HK-2 (cell line): ENCODE measurements at regions not wholly inside any gene's neighbourhood (a gene's known extent, or its start where the extent isn't known, plus 50 kb on each side); places are given as distances from the start of the nearest gene placed in this dataset.

Source experiments
- DNase-seq: peaks from one replicate; pipeline ENCODE4 v3.0.0-alpha.2; 2018; ENCODE audit not compliant: unreplicated experiment

DNA sequence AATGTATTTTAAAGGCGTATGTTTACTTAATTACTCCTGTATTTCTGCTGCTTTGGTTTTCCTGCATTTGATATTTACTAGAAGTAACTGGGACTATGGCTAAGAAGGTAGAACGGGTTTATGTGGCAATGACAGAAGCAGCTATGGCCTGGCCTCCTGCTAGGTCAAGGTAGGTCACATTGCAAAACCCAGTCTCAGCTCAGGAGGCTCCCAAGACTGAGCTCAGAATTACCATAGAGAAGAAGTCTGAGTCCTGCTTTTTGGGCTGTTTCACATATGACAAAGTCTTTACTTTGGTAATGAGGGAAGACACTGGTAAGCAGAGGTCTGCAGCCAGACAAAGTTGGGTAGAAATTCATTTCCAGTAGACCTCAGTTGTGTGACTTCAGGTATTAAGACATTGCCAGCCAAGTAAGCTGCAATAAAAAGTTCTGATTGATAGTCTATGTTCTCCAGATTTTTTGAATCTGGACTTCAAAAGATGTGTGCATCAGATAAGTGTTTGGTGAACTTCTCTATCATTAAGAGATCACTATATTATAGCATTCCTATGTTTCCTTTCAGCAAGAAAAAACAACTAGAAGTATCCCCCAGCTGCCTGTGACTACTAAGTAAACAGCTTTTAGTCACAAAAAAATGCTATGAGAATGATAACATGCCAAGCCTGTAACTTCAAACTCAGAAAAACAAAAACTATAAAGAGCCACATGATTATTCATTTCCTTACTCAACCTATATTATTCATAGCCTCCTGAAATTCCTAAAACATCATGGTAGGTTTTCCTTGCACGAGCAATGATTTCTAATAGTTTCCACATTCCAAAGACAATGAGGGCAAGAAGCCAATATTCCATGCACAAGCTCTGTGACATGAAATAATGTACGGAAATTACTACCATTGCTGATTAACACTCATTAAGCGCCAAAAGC lies 312.3 kb downstream of the HAO1 start:
- no peak for DNase-seq

DNA sequence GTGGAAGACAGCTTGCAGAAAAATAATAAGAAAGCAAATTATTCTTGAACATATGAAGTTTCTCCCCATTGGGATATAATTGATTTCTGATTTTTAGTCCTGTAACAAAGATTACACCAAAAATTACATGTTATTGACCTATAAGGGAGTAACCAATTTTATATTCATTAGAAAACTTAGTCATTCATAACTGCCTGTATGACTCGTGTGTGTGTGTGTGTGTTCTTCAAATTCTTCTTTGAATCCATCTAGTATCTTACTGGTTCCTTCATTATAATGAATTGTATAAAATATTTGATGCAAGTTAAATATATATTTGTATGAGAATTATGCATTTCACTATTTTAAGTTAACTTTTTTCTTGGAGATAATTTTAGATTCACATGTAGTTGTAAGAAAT lies 310.4 kb downstream of the HAO1 start:
- DNase-seq, result no peak

DNA sequence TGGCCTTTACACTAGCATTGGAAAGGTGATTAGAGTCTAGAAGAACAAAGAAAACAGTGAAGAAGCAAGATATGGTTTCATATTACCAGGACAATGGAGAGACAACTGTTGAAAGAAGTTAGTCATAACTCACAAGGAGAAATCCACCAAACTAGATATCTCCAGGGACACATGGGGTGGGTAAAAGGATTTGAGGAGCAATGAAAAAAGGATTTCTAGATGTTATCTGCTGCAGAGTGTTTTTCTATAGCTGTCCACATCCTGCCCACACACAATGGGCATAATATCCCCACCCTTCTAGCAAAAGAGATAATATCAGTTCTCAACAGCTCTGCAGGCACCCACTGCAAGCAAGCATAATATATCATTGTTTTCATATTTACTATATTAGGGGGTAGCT lies 303.1 kb downstream of the HAO1 start:
- no peak for DNase-seq

DNA sequence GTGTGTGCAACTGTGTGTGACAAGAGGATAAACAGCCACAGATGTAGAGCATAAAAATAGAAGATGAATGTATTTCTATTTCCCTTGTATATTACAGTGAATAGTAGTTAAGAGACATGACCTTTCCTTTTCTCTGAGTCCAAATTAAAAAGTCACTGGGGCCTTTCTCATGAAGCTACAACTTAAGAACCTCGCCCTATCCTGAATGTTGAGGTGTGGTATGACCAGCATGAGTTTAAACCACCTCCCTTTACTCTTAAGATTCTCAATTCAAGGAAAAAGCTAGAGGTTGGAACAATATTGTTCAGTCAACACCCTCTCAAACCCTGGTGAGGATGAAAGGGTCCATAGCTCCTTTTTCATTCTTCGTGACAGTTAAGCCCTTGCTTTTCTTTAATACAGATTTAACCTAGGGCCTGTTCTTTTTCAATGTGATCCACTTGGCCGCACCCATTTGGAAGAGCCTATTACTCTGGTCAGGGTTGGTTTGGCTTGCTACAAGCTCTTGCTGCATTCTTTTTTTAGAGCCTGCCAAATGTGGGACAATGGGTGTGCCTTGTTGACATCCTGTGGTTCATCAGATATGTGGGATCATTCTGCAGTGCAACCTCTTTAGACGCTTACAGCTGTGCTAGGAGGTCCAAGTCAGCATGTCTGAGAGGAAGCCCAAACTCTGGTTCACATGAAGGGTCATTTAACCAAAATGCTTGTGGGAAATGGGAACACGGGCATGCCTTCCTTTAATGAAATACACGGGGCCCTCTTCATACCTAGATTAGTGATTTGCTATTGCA lies 290.0 kb downstream of the HAO1 start:
- DNase-seq, result no peak

DNA sequence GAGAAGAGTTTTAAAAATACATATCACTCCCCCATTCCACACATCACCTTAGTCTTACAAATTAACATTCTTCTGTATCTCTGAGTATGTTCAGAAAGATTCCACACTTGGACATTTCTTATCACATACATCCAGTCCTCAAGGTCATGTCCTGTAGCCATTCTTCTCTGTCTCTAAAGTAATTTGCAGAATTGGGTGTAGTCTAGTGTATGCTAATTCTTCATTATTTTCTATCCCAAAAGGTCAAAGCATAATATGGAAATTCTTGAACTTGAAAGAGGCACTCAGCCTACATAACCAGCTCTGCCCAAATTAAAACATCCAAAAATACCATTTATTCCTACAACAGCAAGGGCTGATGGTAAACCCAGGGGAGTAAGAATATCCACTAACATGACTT lies 286.0 kb downstream of the HAO1 start:
- no peak for DNase-seq

DNA sequence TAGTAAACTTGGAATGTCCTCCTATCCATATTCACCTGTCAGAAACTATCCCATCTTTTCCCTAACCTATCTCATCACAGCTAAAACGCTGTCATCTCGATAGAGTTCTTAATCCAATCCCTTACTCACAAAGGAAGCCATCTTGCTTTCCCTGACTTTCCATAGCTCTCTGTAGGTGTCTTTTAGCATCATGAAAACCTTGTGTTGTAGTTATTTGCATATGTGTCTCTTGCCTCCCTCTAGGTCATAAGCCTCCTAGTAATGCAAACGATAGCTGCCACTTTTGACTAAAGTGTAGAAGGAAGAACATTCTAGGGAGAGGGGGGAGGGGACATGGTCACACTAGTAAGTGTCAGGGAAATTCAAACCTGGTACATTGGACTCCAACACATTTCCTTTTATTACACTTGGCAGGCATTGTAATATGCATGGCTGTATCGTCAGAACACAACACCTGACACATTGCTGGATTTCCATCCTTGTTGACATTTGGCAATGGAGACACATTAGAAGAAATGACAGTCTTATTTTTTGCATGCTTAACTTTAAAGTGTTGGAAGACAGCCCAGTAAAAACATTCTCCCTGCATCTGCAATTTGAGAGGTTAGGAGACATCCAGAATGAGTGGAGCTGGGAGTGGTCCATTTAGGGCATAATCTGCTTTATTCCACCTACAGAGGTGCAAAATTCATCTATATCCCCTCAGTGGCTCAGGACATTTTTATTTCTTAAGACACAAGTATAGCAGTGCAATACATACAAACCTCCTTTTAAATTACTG lies 283.4 kb downstream of the HAO1 start:
- DNase-seq, result no peak

DNA sequence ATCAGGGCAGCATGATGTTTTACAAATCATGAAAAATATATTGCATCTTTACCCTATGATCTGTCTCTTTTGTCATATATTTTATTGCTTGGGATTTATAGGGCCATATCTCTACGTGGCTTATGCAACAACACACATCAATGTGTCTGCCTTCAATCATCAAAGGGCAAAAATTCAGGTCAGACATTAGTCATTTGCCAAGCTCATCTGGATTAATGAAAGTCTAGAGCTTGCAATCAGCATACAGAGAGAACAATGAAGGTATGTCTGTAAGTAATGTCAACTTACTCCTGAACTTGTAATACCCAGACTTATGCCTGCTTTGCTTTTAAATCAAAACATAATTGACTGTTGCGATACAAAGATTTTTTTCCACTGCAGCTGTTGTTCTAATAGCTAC lies 282.7 kb downstream of the HAO1 start:
- DNase-seq, result no peak

DNA sequence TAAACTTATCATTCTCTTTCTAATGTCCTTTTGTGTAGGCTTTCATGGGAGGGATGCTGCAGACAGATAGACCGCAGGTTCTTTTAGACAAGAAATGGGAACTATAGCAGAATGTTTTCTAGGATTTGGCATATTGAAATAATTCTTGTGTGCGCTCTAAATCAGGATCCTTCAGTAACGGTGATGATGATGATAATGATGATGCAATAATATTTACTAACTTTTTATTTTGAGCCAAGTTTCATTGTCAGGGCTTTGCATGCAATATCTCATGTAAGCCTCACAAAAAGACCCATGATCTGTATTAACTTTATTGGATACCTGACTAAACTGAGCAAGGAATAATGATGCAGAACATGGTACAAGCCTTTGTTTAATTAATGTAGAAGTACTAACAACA lies 280.1 kb downstream of the HAO1 start:
- no peak for DNase-seq

DNA sequence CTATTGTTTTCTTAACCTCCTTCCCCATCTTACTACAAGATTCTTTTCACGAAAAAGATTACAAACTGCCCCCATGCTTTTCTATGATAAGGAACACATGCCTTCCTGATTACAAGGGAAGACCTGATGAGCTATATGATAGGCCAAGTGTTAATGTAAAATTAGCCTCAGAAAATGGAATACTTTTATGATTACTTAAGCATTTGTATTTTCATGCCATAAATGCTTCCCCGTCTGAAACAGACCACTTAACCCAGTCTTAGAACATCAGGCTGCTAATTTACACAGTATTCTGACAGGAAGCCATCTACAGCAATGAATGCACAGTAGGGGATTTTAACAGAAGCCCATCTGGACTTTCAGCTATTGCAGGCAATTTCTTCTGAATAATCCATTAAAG lies 274.9 kb downstream of the HAO1 start:
- DNase-seq, result no peak

DNA sequence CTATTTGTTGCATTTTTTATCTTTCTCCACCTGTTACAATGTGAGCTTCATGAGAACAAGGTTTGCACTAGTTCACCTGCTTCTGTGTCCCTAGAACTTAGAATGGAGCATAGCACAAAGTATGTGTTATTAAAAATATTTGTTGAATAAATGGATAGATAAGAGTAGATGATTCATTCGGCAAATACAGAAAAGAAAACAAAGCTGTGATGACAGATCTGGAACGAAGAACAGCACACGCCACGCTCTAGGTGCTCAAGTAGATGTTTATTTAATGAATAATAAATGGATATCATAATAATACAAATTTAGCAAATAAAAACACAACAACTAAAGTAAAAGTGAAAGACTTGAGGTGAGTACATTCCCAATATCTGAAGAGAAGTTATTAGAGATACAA lies 273.1 kb downstream of the HAO1 start:
- DNase-seq, result no peak

DNA sequence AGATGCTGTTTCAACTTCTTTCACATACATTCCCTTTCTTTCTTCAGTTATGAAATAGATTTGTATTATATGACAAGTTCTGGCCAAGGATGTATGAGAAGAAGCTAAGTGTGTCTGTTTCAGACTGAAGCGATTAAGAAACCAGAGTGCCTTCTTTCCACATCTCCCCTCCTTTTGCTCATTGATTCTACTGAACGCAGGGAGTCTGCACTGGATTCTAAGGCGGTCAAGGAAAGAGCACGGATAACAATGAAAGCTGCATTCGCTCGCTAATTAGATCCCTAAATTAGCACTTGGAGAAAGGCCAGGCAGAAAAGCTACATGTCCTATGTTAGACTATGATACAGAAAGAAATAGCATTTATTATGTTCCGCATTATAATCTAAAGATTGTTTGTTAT lies 267.7 kb downstream of the HAO1 start:
- no peak for DNase-seq

DNA sequence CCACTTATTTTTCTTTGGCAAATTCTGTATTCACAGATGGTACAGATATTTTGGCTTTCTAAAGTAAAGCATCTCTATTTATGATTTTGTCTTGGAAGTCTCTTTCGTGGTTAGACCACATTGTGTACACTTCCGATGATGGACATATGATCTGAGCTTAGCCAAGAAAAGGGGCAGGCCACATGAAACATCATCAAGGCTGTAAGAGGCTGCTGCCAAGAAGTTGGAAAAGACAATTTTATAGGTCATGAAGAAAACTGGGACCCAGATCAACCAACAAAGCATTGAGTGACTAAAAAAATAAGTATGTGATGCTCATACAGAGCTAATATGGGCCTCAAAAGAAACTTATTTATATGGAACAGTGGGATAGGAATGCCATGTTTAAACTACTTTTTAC lies 266.4 kb downstream of the HAO1 start:
- no peak for DNase-seq

DNA sequence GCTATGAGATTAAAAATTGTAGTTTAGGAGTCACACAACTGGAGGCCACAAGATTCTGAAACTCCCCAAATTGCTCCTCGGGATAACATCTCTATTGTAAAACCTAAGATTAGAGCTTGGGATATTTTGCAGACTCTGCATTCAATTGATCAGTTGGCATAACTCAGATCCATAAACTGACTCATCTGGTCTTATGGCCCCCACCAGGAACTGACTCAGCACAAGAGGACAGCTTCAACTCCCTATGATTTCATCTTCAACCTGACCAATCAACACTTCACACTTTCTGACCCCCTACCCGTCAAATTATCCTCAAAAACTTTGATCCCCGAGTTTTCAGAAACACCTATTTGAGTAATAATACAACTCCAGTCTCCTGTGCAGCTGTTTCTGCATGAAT lies 257.3 kb downstream of the HAO1 start:
- no peak for DNase-seq

DNA sequence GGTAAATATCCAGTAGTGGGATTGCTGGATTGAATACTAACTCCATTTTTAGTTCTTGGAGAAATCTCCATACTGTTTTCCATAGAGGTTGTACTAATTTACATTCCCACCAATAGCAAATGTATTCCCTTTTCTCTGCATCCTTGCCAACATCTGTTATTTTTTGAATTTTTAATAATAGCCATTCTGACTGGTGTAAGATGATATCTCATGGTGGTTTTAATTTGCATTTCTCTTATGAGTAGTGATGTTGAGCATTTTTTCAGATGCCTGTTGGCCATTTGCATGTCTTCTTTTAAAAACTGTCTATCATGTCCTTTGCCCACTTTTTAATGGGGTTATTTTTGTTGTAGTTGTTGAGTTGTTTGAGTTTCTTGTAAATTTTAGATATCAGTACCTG lies 253.2 kb downstream of the HAO1 start:
- no peak for DNase-seq

DNA sequence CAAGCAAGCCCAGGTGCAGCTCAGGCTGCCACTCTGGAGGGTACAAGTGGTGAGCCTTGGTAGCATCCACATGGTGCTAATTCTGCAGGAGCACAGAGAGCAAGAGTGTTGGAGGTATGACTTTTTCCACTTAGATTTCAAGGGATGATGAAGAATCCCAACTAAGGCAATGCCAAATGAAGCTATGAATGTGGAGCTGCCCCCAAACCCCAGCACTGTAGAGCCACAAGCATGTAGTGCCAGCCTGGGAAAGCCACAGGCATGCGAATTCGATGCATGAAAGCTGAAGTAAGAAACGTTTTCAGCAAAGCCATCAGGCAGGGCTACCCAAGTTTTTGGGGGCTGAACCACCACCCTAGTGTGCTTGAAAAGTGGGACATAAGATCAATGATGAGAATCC lies 251.1 kb downstream of the HAO1 start:
- no peak for DNase-seq

DNA sequence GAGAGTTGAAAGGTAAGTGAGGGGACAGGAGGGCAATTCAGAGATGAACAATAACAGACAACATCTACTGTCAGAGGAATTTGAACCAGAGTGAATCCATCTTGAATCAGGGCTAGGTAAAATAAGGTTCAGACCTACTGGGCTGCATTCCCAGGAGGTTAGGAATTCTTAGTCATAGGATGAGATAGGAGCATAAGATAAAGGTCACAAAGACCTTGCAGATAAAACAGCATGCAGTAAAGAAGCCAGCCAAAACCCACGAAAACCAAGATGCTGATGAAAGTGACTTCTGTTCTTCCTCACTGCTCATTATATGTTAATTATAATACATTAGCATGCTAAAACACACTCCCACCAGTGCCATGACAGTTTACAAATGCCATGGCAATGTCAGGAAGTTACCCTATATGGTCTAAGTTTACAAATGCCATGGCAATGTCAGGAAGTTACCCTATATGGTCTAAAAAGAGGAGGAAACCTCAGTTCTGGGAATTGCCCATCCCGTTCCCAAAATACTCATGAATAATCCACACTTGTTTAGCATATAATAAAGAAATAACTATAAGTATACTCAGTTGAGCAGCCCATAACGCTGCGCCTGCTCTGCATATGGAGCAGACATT lies 248.5 kb downstream of the HAO1 start:
- DNase-seq, result no peak

DNA sequence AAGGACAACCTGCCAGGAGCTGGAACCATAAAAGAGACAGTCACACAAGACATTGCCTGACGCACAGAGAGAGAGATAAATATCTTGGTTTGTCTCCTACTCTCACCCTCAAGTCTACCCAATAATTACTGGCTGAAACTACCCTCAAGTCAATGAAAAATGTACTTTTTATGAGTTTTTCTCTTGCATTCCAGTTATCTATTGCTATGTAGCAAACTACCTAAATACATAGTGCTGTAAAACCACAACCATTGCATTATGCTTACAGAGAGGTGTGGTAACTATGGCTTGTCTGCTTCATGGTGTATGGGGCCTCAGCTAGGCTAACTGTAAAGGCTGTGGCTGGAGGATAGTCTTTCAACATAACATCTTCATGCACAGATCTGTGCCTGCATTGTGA lies 247.8 kb downstream of the HAO1 start:
- no peak for DNase-seq

DNA sequence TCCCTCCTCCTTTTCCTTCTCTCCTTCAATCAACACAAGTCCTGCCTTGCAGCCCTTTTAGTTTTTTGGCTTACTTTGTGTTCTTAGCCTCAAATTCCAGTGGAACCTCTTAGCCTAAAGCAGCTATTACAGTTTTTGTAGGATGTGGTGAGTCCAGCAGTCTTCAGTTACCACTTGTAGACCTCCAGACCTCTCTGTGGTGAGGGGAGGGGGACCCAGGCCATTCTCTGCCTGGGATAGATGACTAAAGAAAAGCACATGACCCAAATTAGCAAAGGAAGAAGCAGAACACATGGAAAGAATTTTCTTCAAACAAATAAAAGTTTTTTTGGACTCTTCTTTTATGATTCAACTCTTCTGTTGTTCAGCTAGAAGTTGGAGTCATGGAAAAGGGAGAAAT lies 246.5 kb downstream of the HAO1 start:
- no peak for DNase-seq

DNA sequence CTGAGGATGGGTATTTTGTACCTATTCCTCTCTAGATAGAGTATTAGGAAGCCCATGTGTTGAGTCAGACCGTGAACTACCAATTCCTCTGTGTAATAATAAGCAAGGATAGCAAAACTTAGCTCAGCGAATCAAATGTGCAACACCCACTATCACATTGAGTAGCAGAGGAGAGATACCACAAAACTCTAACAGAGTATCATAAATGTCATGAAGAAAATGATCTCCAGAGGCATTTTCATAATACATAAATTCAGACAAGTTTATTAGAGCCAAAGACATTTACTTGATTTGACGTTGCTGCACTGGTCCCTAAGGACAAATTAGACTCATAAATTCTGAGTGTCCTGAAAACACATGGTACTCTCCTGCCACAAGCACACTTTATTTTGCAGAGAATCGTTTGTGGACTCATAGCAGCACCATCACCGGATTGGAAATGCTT lies 245.2 kb downstream of the HAO1 start:
- DNase-seq, result no peak

DNA sequence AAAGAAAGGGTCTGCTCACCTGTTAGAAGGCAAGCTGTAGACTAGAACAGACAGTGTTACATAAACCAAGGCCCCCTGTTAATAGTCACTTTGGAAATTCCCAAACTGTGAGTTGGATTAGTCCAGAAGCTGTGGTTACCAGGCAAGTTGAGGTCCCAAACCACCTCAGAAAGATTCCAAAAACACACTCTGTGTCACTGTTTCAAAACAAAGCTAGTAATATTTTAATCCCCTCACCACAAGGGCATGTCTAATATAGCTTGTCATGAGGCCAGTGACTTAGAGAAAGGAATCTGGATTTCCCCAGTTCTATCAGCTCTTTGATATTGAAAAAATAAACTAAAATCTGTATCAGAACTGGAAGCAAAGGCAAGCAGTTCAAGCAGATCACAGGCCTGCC lies 244.6 kb downstream of the HAO1 start:
- peak; percentile 32 for DNase-seq

DNA sequence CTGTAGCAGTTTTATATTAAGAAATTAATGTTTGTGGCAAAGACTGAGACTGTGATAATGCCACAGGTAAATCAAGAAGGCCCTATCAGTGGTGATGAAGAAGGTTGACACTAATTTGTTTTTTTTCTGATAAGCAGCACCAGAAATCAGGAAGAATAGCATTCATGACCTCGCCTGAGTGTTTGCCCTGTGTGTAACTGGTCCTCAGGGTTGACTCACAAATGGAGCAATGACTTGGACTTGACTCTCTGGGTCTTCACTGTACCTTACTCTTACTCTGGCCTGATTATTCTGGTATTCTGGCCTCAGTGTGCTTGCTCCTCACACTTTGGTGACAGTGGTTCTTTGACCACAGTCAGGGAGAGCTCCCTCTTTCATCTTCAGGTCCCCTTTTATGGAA lies 243.9 kb downstream of the HAO1 start:
- DNase-seq, result peak; percentile 24

DNA sequence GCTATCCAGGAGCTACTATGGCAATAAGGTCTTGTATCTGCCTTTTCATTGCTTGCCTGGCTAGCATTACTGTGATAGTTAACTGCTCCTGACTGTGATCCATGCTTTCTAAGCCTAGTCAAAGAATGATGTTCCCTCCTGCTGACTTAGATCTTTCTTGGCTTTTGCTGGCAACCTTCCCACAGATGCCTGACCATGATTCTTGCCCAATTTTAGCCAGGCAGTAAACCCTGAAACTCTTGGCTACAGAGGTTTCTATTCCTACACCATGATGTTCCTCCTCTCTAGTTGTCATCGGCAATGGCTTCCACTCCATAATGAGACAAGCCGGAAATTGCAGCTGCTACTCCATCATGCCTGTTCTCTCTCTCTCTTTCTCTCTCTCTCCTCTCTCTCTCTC lies 238.1 kb downstream of the HAO1 start:
- DNase-seq, result no peak
